Stimulated activated naive CD4-positive, alpha-beta T cell (primary cell): ENCODE measurements at regions not wholly inside any gene's neighbourhood (a gene's known extent, or its start where the extent isn't known, plus 50 kb on each side); places are given as distances from the start of the nearest gene placed in this dataset.
"Not testable (repeated sequence)": the region's sequence is repeated elsewhere in the genome, so short reads cannot be mapped to it uniquely, and the experiment has no call there.

ENCODE experiments used
- DNase-seq, 6 experiments: peaks; one replicate each; lab custom pipeline; 2025; lab: John Stamatoyannopoulos, UW

DNA sequence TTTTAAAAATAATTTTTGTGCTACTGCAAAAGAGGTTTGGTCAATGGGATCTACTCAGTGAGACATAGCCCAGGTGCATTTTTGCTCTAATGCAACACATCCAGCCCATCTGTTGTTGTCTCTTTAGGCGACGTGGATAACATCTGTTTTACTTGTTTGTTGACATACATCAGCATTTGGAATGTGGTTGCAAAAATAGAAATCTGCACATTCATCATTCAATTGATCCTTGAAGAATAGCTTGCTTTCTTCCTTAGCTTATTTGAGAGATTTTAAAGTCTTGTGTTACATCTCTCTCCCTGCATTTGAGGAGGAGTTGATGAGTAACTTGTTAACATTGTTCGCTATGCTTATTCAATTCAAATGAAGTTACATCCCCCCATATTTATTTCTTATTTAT, 1202.3 kb downstream of the NSUN3 start:
- no peak for DNase-seq

DNA sequence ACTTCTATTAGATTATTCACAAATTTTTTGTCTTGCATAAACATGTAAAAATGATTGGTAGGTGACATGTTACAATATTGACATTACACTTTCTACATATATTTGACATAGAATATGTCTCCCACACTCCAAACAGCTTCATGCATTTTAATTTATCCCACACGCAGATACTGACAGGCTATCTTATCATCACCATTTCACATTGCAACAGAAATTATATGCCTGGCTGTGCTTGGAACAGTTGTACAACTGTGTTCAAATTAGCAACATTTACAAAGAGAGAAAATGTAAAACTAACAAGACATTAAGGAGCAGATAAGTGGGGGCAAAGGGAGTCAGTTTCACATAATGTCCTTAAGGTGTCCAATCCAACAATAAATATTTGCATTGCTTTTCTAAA, 1208.5 kb downstream of the NSUN3 start:
- DNase-seq = no peak

DNA sequence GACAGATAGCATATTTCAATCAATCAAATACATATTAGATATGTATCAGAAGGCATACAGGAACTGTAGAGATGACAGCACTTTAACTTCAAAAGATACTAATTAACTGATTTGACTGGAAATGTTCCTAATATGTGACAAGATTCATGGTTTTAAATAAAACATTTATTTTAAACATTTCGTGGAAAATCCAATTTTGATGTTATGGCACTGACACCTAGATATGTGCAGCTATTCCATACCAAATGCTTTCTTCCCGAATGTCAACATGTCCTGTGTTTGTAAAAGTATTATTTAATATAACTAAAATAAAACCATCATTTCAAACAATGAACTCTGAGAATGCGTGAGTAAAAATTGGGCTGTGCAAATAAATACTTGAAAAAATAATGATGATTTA, 1209.3 kb downstream of the NSUN3 start:
- no peak for DNase-seq

DNA sequence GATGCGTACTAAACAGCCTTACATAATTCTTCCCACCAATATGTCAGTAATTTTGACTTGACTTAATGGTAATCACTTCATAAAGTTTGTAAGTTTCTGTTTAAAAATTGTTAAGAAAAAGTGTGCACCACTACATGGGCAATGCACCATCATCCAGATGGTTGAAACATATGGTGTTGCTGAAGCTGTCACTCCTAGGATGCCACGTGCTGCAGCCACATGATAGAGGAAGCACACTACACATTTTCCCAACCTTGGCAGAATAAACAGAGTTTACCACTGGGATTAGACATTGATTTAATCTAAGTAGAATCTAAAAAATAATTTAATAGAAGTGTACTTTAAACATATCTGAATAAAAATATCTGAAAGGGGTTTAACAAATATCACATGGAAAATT, 1209.9 kb downstream of the NSUN3 start:
- DNase-seq = no peak

DNA sequence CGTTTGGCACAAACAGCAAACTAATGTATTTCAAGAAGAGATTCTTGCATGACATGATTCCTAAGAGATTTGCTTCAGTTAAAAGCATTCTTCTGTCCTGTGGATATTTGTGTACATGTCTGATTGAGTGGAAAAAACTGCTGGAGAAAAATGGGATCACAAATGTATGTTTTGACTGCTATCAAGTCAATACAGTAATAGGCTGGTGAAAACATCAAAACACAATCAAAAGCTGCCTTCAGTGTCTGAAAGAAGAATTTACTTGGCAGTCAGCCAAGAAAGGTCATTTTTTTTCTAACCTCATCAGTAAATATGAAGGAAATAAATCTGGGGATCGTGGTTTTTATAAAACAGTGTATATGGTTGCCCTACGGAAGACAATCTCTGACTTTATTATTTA, 1214.8 kb downstream of the NSUN3 start:
- DNase-seq = no peak

DNA sequence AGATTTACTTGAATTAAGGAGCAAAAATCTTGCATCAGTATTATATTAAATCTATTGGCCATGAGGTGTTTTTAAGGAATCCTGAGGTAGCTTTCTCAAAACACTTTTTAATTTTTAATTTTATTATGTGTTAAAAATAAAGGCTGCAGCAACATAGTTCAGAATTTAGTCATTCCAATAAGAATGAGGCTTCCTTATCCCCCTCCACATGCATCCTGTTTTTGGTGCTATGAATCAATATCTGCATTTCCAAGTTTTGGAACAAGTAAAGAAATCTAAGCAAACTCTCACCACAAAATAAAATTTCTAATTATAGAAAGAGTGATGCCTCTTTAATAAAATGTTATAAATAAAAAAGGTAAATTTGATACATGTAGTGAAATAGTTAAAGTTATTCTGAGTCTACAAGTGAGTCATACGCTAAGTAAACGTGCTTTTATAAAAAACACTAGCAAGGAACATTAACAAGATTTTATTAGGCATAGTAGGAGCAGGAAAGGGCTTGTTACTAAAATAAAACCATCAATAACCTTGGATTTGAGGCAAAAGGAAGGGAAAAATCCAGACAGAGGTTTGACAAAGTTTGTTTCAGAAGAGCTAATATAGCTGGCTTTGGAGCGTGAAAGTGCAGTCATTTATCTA, 1218.0 kb downstream of the NSUN3 start:
- no peak for DNase-seq

DNA sequence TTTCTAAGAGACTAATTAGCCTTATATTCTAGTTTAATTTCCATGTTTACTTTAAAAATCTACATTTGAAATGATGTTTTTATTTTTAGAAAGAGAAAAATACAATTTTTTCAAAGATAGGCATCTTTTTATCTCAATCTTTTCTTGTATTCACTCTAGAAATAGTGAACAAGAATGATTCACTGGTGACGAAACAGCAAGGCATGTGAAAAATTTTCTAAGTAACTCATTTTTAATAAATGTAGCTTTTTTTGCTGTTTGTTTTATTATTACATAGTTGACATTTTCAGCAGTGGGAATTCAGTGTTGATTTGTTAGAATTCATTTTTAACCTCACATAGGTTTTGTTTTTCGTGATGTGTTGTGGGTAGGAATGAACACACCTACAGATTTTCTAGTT, 1226.4 kb downstream of the NSUN3 start:
- no peak for DNase-seq

DNA sequence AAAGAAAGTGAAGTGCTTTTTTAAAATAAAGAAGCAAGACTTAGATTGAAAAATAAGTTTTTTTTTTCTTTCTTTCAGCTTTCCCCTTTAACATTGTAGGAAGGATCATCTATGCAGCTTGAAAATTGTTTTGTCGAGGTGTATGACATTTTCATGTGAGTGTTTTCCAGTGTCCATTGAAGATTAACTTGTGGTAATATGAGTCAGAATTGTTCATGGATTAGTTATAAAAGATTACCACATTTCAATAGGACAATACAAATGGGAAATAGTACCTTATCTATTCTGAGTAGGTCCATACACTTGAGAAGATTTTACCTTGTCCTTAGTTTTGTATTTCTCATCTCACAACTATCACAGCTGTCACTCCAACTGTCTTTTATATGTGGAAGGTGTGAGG, 1234.7 kb downstream of the NSUN3 start:
- DNase-seq = no peak

DNA sequence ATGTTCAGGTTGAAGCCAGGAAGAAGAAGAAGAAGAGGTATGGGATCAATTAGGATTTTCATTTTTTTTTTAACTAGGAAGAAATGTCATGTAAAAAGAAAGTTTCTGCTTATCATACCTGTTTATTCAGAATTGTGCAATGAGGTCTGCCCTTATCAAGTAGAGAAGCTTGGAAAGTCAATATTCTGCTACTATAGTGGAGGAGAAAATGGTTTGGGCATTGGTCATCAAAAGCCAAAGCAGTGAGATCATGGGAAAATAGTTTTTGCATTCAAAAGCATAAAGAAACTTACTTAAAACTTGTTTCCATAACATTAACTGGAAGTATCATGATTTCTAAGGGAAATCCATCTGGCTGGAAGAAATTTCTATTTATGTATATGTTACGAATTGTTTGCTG, 1239.2 kb downstream of the NSUN3 start:
- no peak for DNase-seq

DNA sequence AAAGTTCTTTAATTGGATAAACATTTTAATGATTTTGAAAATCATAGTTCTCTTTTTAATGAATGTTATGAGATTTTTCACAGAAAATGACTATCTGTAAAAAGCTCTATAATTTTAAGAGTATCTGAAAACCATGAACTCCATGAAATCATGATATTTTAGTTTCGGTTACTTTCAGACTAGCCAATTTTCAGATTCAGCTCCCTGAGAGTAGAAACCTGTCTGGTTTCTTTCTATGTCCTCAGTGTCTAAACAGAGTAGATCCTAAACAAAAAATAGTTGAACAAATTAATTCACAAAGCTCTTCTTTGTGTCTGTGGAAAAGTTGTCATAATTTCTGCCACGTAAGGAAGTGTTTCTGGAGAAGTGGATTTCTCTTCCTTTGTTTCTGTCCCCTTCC, 1247.7 kb downstream of the NSUN3 start:
- DNase-seq = no peak

DNA sequence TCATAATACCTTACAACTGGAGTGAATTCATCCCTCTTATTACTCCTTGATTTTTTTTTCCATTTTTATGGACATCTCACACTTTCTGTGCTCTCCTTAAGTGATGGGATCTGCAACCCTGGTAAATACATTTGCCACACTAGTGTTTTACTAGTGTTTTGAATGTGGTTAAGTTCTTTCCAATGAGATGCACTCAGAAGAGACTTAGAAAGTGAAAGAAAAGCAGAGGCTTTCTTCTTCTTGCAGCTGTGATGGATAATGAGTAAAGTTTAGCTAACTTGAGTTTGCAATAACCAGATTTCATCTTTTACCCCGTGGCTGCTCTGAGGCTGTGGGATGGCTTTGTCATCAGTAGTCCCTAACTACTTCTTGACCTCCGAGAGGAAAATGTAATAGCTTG, 1248.4 kb downstream of the NSUN3 start:
- no peak for DNase-seq

DNA sequence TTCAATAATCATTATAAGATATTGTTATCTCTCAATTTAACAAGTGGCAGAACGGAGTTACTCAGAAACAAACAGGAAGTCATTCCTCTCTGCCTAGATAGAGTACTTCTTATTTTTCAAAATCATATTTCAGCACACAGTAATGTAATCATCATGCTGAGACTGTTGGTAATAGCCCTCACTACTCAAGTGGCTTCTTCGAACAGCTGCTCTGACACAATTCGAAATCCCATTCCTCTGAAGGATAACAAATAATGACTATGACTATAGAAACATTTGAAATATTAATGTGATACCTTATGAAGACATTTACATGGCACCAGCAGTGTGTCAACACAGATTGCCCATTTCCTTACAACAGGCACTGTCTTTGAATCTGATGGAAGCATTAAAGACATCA, 1249.8 kb downstream of the NSUN3 start:
- DNase-seq = no peak

DNA sequence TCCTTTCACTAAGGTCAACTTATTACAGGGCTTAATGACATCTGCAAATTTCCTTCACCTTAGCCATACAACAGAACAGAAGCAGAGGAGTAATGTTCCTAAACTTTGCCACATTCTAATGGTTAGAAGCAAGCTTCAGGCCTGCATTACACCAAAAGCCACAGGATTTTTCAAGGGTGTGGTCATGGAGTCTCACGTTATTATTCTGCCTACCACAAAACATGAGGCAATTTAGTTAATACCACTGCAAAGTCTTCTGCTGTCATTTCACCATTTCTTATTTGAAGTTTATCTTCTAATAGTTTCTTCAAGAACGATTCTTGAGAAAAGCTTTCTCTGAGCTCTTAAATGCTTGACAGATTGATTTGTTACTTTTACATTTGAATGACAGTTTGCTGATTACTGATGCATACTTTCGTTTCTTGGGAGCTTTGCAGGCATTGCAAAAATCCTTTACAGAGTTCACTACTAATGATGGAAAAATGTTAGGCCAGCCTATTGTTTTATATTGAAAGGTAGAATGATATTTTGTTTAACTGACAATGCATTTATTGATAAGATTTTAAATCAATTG, 1257.1 kb downstream of the NSUN3 start:
- DNase-seq = no peak

DNA sequence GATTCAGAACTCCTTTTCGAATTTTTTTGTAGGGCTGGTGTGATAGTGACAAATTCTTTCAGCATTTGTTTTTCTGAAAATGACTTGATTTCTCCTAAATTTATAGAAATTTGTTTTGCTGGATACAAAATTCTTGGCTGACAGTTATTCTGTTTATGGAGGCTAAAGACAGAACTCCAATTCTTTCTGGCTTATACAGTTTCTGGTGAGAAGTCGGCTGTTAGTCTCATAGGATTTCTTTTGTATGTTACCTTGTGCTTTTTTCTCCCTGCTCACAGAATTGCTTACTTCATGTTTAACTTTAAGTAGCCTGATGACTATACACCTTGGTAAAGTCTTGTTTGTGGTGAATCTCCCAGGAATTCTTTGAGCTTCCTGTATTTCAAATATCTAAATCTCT, 1264.6 kb downstream of the NSUN3 start:
- DNase-seq = no peak

DNA sequence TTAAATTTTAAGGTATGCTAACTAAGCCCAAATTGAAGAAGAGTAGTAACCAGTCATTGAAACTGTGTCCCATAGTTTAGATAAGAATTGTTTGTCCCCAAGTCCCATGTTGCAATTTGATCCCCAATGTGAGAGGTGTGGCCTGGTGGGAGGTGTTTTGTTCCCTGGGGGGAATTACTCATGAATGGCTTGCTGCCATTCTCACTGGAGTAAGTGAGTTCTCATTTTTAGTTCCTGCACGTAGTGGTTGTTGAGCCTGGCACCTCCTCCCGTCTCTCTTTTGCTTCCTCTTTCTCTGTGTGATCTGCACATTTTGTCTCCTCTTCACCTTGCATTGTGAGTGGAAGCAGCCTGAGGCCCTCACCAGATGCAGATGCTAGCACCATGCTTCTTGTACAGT, 1271.0 kb downstream of the NSUN3 start:
- no peak for DNase-seq

DNA sequence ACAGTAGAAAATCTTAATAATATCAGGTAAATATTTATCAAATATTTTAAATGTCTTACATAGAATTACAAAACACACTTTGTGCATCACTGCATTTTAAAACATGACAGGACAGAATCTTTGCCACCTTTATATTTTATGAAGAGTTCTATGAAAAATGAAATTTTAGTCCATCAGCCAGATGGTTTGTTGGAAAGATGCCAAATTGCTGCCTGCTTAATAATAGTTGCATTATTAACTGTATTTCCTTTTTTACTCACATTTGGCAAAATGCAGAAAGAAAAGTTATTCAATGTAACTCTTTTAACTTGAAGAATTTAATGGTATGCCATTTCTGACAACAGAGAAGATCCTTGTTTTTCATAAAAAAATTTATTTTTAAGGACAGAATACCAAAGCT, 1271.6 kb downstream of the NSUN3 start:
- no peak for DNase-seq

DNA sequence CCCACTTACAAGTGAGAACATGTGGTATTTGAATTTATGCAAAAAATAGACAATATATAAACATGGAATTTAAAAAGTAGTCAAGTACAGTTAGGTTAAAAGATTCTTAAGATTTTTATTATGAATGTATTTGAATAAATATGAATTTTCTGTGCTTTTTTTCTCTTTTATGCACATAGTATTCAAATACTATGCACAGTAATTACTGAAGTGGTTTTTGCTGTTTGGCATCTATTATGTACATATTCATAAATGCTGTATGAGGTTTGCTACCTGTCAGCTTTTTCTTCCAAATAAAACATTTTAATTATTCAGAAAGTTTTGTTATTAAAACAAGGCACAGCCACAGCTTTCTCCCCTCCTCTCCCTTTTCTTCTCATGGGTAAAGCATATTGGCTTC, 1272.7 kb downstream of the NSUN3 start:
- DNase-seq = no peak

DNA sequence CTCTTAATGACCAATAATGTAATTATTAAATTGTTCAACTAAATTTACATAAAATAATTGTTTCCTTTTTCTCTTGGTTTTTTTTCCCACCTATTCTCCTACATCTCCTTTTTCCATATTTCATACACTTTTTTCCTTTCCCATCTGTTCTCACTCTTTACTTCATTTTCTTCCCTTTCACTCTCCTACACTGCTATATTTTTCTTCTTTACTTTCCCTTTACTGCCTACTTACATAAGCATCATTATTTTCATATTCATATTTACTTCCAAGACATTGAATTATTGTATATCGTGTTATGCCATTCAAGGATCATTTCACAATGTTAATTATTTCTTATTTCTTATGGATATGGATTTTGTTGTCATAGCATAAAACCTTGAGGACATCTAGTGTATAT, 1275.6 kb downstream of the NSUN3 start:
- DNase-seq = no peak

DNA sequence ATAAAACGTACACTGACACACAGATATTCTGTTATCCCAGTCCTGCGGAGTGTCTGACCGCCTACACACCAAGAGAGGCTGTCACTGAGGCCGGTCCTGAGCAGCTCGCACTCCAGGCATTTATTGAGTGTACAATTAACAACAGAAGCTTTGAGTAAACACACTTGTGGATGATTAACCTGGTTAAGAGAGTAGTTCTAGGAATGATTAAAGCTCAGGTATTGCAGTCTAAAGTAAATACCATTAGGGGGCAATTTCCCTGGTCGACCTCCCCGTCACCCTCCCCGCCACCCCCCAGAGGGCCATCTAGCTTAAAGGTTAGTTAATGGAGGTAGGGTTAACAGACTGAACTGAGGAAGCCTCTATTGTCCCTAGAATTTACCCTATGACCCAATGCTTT, 1278.5 kb downstream of the NSUN3 start:
- no peak for DNase-seq

DNA sequence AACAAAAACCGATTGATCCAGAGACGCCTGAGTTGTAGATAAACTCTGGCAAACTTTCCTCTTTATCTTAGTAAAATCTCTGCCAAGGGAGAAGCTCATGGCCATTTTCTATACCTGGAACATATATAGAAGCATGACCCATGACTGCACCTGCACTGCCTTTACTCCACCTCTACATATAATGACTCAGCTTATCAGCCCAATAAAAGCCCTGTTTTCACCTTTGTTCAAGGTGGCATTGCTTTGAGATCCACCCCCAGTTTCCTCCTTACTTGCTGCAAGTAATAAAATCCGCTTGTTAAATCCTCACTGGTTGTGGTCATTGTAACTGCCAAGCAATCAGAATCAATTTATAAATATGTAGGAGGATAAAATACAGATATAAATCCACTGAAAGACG, 1280.4 kb downstream of the NSUN3 start:
- DNase-seq = no peak

DNA sequence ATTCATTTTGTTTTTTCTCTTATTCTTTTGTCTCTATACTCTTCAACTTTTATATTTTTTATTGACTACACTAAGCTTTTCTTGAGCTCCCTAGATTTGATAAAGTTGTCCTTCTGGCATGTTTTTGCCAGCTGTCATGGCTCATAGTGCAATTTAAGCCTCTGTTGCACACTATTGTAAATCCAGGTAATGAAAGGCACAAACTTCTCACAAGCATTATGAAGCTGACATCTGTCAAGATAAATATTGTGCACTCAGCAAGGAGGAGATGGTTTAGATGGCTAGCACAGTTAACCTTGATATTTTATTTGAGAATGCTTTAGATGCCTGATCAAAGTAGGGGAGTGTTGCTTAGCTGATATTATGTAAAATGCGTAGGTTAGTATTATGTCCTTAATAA, 1280.9 kb downstream of the NSUN3 start:
- no peak for DNase-seq

DNA sequence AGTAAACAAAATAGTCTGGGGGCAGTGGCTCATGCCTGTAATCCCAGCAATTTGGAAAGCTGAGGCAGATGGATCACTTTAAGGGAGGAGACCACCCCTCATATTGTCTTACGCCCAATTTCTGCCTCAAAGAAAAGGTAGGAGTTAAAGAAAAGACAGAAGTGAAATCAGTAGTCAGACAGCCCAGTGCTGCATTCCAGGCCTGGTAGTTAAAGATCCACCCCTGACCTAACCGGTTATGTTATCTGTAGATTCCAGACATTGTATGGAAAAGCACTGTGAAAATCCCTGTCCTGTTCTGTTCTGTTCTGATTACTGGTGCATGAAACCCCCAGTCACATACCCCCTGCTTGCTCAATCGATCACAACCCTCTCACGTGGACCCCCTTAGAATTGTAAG, 1285.1 kb downstream of the NSUN3 start:
- DNase-seq = not testable (repeated sequence)

DNA sequence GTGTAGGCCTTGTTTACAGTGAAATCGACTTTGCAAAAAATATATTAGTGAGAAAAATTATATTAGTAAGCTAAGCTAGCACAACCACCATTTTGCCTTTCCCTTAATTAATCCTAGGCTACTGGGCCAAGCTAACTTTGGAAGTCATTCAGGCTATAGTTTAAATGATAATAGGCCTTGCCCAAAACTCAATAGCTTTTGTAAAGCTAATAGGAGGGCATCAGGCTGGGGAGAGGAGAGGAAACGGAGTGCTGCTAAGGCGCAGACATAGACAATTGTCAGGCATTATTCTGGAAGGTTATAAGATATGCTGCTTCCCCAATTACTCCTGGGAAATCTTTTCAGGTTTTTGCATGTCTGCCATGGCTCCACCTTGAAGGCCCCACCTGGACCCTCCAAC, 1286.0 kb downstream of the NSUN3 start:
- DNase-seq = no peak

DNA sequence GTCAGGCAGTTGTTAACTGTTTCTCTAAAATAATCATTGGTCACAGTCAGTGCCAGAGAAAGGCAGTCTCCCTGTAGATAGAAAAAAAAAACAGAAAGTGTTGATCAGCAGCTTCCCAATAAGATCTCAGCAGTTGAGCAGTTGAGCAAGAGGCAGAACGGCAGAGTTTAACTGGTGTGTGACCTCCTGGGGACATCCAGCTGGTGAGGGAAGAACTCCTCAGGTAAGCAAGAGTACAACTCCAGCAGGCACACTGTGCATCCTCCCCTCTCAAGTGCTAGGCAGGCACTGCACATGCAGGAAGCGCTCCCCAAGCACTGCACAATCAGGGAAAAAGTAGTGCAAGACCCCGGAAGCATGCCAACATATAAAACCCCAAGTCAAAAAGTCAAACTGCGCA, 1287.2 kb downstream of the NSUN3 start:
- DNase-seq = no peak

DNA sequence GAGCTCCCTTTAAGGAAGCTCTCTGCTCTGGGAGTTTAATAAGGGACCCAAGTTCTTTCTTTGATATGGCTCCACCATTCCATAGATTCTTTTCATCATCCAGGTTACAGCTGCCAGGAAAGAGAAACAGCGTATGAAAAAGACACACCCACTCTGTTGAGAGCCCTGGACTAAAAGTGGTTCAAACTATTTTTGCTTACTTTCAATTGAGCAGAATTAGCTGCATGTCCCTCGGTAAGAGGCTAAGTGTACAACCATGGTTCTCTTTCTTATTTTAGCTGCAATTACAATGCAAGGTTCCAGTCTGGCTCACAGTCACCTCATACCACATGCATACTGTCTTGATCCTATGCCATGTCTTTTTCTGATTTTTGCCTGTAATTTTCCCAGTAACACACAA, 1288.3 kb downstream of the NSUN3 start:
- DNase-seq = no peak
